GM18508 (cell line): ENCODE measurements at regions not wholly inside any gene's neighbourhood (a gene's known extent, or its start where the extent isn't known, plus 50 kb on each side); places are given as distances from the start of the nearest gene placed in this dataset.

ENCODE experiments used
- ATAC-seq: cut with Tn5 transposase; IDR thresholded peaks from one replicate; pipeline ENCODE4 v1.9.1; 2021; ENCODE audit warnings: moderate number of reproducible peaks; ENCODE audit not compliant: insufficient read depth, unreplicated experiment

DNA sequence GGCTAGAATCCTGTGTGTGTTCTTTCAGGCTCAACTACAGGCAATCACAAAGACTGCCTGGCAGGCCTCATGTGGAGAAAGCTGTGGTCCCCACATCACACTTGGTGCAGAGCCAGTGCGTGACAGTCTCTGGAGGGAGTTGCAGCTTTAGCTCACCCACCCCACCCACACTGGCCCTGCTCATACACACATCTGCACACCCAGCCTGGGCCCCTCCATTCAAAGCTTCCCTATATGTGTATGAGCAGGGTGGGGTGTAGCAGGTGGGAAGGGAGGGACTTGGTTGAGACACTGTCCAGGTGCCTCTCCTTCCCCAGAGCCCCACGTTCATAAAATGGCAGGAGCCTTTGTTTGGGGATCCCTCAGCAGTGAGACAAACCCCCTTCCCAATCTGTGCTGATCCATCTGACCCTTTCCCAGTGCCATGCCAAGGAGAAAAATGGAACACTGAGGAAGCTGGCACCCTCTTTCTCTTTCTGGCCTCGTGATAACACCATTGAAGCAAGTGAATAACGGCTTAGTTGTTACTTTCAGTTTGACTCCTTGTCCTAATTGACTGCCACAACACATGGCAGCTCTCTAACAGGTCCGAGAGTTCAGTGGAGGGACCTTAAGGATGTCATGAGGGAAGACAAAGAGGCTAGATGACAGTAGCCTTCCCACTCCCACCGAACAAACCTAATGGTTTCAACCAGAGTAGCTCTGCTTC lies 53.8 kb upstream of the NRSN1 start:
- peak; percentile 51 for ATAC-seq

DNA sequence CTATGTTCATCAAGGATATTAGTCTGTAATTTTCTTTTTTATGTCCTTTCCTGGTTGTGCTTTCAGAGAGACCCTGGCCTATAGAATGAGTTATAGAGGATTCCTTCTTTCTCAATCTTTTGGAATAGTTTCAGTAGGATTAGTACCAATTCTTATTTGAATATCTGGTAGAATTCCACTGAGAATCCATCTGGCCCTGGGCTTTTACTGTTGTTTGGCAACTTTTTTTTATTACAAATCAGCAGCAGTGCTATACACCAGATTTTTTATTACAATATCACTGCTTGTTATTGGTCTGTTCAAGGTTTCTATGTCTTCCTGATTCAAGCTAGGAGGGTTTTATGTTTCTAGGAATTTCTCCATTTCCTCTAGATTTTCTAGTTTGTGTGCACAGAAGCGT lies 50.0 kb upstream of the NRSN1 start:
- no peak for ATAC-seq
